ENCODE measurements at regions not wholly inside any gene's neighbourhood (a gene's known extent, or its start where the extent isn't known, plus 50 kb on each side); places are given as distances from the start of the nearest gene placed in this dataset.

- 33% methylated on average over 3 of the region's 3 CpGs for WGBS (ENCODE audit: insufficient coverage, insufficient replicate concordance, low lambda C conversion rate, missing lambda C conversion rate)
- Histone ChIP-seq H3K27me3 (replicated peaks in 1 of 2; ENCODE audit: control insufficient read depth in 2 of 2, insufficient read depth in 2 of 2, low read length in 1 of 2) (no peaks in the 10 kb centered on the region), H3K36me3 (ENCODE audit: control insufficient read depth in 2 of 2, insufficient read depth in 2 of 2, low read length in 1 of 2) (no peaks in the 10 kb centered on the region), H4K20me1 (ENCODE audit: control insufficient read depth, insufficient read depth) (no peaks in the 10 kb centered on the region), H3K9me3 (replicated peaks; ENCODE audit: control insufficient read depth, insufficient read depth, low read length) (no peaks in the 10 kb centered on the region), H3K4me2 (ENCODE audit: control insufficient read depth, insufficient read depth) (peak overlapping the region; percentile 20), H3K79me2 (ENCODE audit: control insufficient read depth, insufficient read depth, low read length) (no peaks in the 10 kb centered on the region), H3K9ac (ENCODE audit: control insufficient read depth, insufficient read depth, low read length) (no peak overlapping the region), H3K4me1 (ENCODE audit: control insufficient read depth, insufficient read depth, low read length) (peaks cover 18% of the 10 kb centered on the region), H3K27ac (ENCODE audit: control insufficient read depth, insufficient read depth) (0 out of 2 replicates have a peak overlapping the region, but pooled peaks have one; percentile 4), H3K4me3 (no peak overlapping the region), H2AFZ (ENCODE audit: control insufficient read depth, low read depth, low read length) (peak overlapping the region; percentile 71; the same call in 1 of the 2 replicates)
- SMC1A ChIA-PET (ENCODE audit: uncharacterized antibody, unreplicated experiment), result interaction anchor here (0.7 to 8.9 kb wide), 34 partner anchors 9 to 324 kb away, joined by 3 to 105 read pairs (median 11); no protein-coding TSS in a partner anchor
- POLR2A ChIA-PET, result interaction anchor here (0.8 to 4.9 kb wide), 15 partner anchors 8 to 324 kb away, joined by 3 to 56 read pairs (median 4); no protein-coding TSS in a partner anchor
- intact Hi-C loops (cut with micrococcal nuclease; ENCODE audit: unreplicated experiment) (loop anchor here (5.0 kb wide), 2 partner anchors 88 to 107 kb away; no protein-coding TSS in a partner anchor), in situ Hi-C loops (cut with MboI) (no loop called here)
- ATAC-seq, result no peak; the same call in 2 of the 3 replicates
- no peak for DNase-seq (ENCODE audit: low read depth, low spot score)
- TSS peak; percentile 99 for BruUV-seq (replicated peaks)
- CTCF ChIA-PET, result interaction anchor here (0.7 to 4.2 kb wide), 18 partner anchors 9 to 1340 kb away, joined by 3 to 42 read pairs (median 6); no protein-coding TSS in a partner anchor
- RAD21 ChIA-PET (ENCODE audit: unreplicated experiment), result interaction anchor here (1.0 to 4.9 kb wide), 30 partner anchors 9 to 325 kb away, joined by 3 to 58 read pairs (median 8); partner anchors contain the start of gene DARS1
- no peak for FAIRE-seq
- TF ChIP-seq TARDBP (IDR thresholded peaks at IDR 0.05; ENCODE audit: borderline replicate concordance), result no peak
- no peak for TF ChIP-seq CUX1 (IDR thresholded peaks at IDR 0.05; ENCODE audit: insufficient replicate concordance, low read depth, low read length)
- peak; percentile 41 for TF ChIP-seq MEF2B (IDR thresholded peaks at IDR 0.05; ENCODE audit: partially characterized antibody, poor library complexity, severe bottlenecking)
- TF ChIP-seq DPF2 (IDR thresholded peaks at IDR 0.05), result no peak; the same call in 1 of the 2 replicates
- TF ChIP-seq RUNX3 (IDR thresholded peaks at IDR 0.05; ENCODE audit: low read length), result peak; percentile 11; the same call in 1 of the 2 replicates
- peak; percentile 13 for TF ChIP-seq SKIL (IDR thresholded peaks at IDR 0.05; ENCODE audit: low read depth, poor library complexity, severe bottlenecking)
- peak; percentile 92 for TF ChIP-seq IKZF1 (conservative IDR thresholded peaks at IDR 0.05)
- peak; percentile 92 for TF ChIP-seq NR2F1 (conservative IDR thresholded peaks at IDR 0.05)
- 0 out of 2 replicates have a peak, but pooled peaks have one; percentile 3 for TF ChIP-seq RAD51 (IDR thresholded peaks at IDR 0.05)
- TF ChIP-seq IKZF2 (IDR thresholded peaks at IDR 0.05), result peak; percentile 81 to 95
- no peak for TF ChIP-seq RAD21 (IDR thresholded peaks at IDR 0.05; ENCODE audit: insufficient read depth, low read depth, low read length)
- TF ChIP-seq BHLHE40 (IDR thresholded peaks at IDR 0.05; ENCODE audit: borderline replicate concordance in 1 of 2, low read depth in 2 of 2, low read length in 1 of 2), result no peak; a peak in 1 of 4 replicates
- peak; percentile 13 for TF ChIP-seq MTA2 (IDR thresholded peaks at IDR 0.05; ENCODE audit: low read depth)
- peak; percentile 8; the same call in 1 of the 2 replicates for TF ChIP-seq MXI1 (IDR thresholded peaks at IDR 0.05; ENCODE audit: low read depth, low read length)
- no peak for TF ChIP-seq POLR2AphosphoS2 (IDR thresholded peaks at IDR 0.05; ENCODE audit: low read depth, low read length)
These were observed 121.2 kb upstream of the CXCR4 start for GRCh38 chr2:136239079-136239685.

Measured in GM12878 (cell line).